ENCODE measurements at regions not wholly inside any gene's neighbourhood (a gene's known extent, or its start where the extent isn't known, plus 50 kb on each side); places are given as distances from the start of the nearest gene placed in this dataset.
"Not testable (repeated sequence)": the region's sequence is repeated elsewhere in the genome, so short reads cannot be mapped to it uniquely, and the experiment has no call there.

DNA sequence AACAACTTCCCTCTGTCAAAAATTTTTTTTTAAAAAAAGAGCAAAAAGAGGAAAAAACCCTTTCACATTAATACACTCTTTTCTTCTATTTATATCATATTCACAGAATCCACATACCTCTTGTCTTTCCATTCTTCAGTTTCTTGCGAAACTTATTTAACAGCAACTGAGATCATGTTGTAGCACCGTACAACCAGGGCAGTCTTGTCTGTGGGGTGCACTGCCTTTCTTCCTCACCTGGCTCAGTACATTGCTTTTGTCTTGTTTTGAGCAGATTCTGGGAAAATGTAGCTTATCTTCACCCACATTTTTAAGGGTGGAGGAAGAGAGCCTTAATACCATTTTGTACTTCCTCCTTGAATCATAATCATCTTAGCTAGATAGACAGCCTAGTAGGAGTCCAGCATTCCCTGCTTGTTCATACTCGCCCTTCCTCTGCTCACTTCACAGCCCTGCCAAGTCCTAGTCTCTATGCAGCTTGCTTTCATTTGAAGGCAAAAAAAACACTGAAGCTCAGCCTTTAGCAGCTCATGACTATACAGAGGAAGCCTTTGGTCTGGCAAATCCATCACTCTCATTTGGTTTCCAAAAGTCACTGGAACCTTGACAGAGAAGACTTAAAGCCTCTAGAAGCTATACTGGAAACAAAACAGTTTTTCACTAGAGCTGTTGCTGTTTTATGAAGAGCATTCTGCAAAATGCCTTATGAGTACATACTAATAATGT lies 140.6 kb upstream of the BANK1 start:
- Histone ChIP-seq H3K27me3 (no peaks in the 10 kb centered on the region), H3K9me3 (no peaks in the 10 kb centered on the region), H3K9ac (no peak overlapping the region), H3K4me1 (no peaks in the 10 kb centered on the region), H3K4me3 (no peak overlapping the region), H3K27ac (no peak overlapping the region), H3K4me2 (no peak overlapping the region), H3K36me3 (no peaks in the 10 kb centered on the region), H4K20me1 (no peaks in the 10 kb centered on the region)
- TF ChIP-seq Cebpa-rat (IDR thresholded peaks at IDR 0.05), result no peak

DNA sequence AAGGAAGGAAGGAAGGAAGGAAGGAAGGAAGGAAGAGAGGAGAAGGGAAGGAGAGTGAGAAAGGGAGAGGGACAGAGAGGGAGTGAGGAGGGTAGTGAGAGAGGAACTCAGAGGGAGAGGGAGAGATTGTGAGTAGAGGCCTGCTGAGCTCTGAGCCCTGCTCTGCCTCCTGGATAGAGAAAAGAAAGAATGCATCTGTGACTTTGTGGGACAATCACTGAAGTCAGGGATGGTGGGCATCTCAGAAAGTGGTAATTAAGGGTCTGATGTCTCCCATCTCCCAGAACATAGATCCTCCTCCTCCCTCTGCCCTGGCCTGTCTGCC lies 142.9 kb upstream of the BANK1 start:
- TF ChIP-seq Cebpa-rat (IDR thresholded peaks at IDR 0.05), result no peak
- no peaks in the 10 kb centered on the region for H3K9me3 ChIP-seq
- no peaks in the 10 kb centered on the region for H3K36me3 ChIP-seq
- no peaks in the 10 kb centered on the region for H3K27me3 ChIP-seq
- H3K4me2 ChIP-seq, result no peak overlapping the region
- no peak overlapping the region for H3K4me3 ChIP-seq
- no peak overlapping the region for H3K9ac ChIP-seq
- no peaks in the 10 kb centered on the region for H4K20me1 ChIP-seq
- H3K27ac ChIP-seq, result no peak overlapping the region
- H3K4me1 ChIP-seq, result no peaks in the 10 kb centered on the region

- Histone ChIP-seq H3K27me3 (no peaks in the 10 kb centered on the region), H3K4me1 (no peaks in the 10 kb centered on the region), H3K9ac (no peak overlapping the region), H3K27ac (no peak overlapping the region), H4K20me1 (no peaks in the 10 kb centered on the region), H3K4me2 (no peak overlapping the region), H3K36me3 (no peaks in the 10 kb centered on the region), H3K4me3 (no peak overlapping the region), H3K9me3 (no peaks in the 10 kb centered on the region)
- TF ChIP-seq Cebpa-rat (IDR thresholded peaks at IDR 0.05), result no peak
Measured at GRCh38 chr4:101644516-101644915, 146.0 kb upstream of the BANK1 start.

- no peaks in the 10 kb centered on the region for H4K20me1 ChIP-seq
- no peak overlapping the region for H3K27ac ChIP-seq
- TF ChIP-seq Cebpa-rat (IDR thresholded peaks at IDR 0.05), result no peak
- H3K9ac ChIP-seq, result no peak overlapping the region
- H3K4me3 ChIP-seq, result no peak overlapping the region
- no peak overlapping the region for H3K4me2 ChIP-seq
- no peaks in the 10 kb centered on the region for H3K27me3 ChIP-seq
- H3K4me1 ChIP-seq, result no peaks in the 10 kb centered on the region
- H3K9me3 ChIP-seq, result no peaks in the 10 kb centered on the region
- no peaks in the 10 kb centered on the region for H3K36me3 ChIP-seq
Measured at GRCh38 chr4:101643186-101643837, 147.2 kb upstream of the BANK1 start.

- H3K27me3 ChIP-seq, H4K20me1 ChIP-seq, H3K9ac ChIP-seq, H3K4me2 ChIP-seq, H3K27ac ChIP-seq, H3K9me3 ChIP-seq, H3K4me3 ChIP-seq, H3K4me1 ChIP-seq, H3K36me3 ChIP-seq: not testable (repeated sequence)
Measured at GRCh38 chr4:101632766-101633165, 157.8 kb upstream of the BANK1 start.

- Histone ChIP-seq H4K20me1 (no peaks in the 10 kb centered on the region), H3K36me3 (no peaks in the 10 kb centered on the region), H3K4me1 (no peaks in the 10 kb centered on the region), H3K4me2 (no peak overlapping the region), H3K4me3 (no peak overlapping the region), H3K27ac (no peak overlapping the region), H3K27me3 (no peaks in the 10 kb centered on the region), H3K9ac (no peak overlapping the region), H3K9me3 (peaks cover 10% of the 10 kb centered on the region)
- no peak for TF ChIP-seq Cebpa-rat (IDR thresholded peaks at IDR 0.05)
Measured at GRCh38 chr4:101630319-101630986, 160.1 kb upstream of the BANK1 start.

- Histone ChIP-seq H3K27ac (no peak overlapping the region), H3K4me3 (no peak overlapping the region), H3K27me3 (no peaks in the 10 kb centered on the region), H3K4me2 (no peak overlapping the region), H3K9ac (no peak overlapping the region), H4K20me1 (no peaks in the 10 kb centered on the region), H3K36me3 (no peaks in the 10 kb centered on the region), H3K4me1 (no peaks in the 10 kb centered on the region), H3K9me3 (no peaks in the 10 kb centered on the region)
- no peak for TF ChIP-seq Cebpa-rat (IDR thresholded peaks at IDR 0.05)
Measured at GRCh38 chr4:101621120-101621519, 169.4 kb upstream of the BANK1 start.

GRCh38 chr4:101615652-101616051 lies 174.9 kb upstream of the BANK1 start:
- H3K9me3 ChIP-seq, result no peaks in the 10 kb centered on the region
- H3K9ac ChIP-seq, result no peak overlapping the region
- no peaks in the 10 kb centered on the region for H3K36me3 ChIP-seq
- no peaks in the 10 kb centered on the region for H3K4me1 ChIP-seq
- no peaks in the 10 kb centered on the region for H4K20me1 ChIP-seq
- no peak overlapping the region for H3K4me2 ChIP-seq
- H3K27me3 ChIP-seq, result no peaks in the 10 kb centered on the region
- no peak overlapping the region for H3K27ac ChIP-seq
- no peak for TF ChIP-seq Cebpa-rat (IDR thresholded peaks at IDR 0.05)
- no peak overlapping the region for H3K4me3 ChIP-seq

- H3K27me3 ChIP-seq, H3K36me3 ChIP-seq, H4K20me1 ChIP-seq, H3K9ac ChIP-seq, H3K4me1 ChIP-seq, H3K27ac ChIP-seq, H3K4me3 ChIP-seq, H3K4me2 ChIP-seq: not testable (repeated sequence)
- H3K9me3 ChIP-seq, result peaks cover 25% of the 10 kb centered on the region; the same call in 1 of the 2 replicates
Measured at GRCh38 chr4:101606989-101607388, 183.5 kb upstream of the BANK1 start.

- H3K27me3 ChIP-seq, result no peaks in the 10 kb centered on the region
- no peaks in the 10 kb centered on the region for H3K36me3 ChIP-seq
- no peak overlapping the region for H3K4me2 ChIP-seq
- H3K9ac ChIP-seq, result no peak overlapping the region
- no peak overlapping the region for H3K4me3 ChIP-seq
- TF ChIP-seq Cebpa-rat (IDR thresholded peaks at IDR 0.05), result no peak
- no peak overlapping the region for H3K27ac ChIP-seq
- H3K9me3 ChIP-seq, result peaks cover 25% of the 10 kb centered on the region; the same call in 1 of the 2 replicates
- no peaks in the 10 kb centered on the region for H3K4me1 ChIP-seq
- no peaks in the 10 kb centered on the region for H4K20me1 ChIP-seq
Measured at GRCh38 chr4:101604976-101605375, 185.6 kb upstream of the BANK1 start.

Data from BLaER1 (cell line).